Spinal cord (tissue), 9 donors: ENCODE measurements at regions not wholly inside any gene's neighbourhood (a gene's known extent, or its start where the extent isn't known, plus 50 kb on each side); places are given as distances from the start of the nearest gene placed in this dataset.

Experiments used
- DNase-seq, 6 donors: peaks; one replicate each; pipeline versions ENCODE4 v3.0.0 to v3.0.0-alpha.2; 2013 to 2015; ENCODE audit warnings: low spot score in 6 of 6, low read depth in 4 of 6
- H3K27ac ChIP-seq: one replicate; pipeline ENCODE4 v1.5.1; 2013; ENCODE audit warnings: low read depth, low read length, control low read depth
- H3K27me3 ChIP-seq: one replicate; pipeline ENCODE4 v1.6.1; 2013; ENCODE audit warnings: low read length; ENCODE audit not compliant: control insufficient read depth, insufficient read depth
- H3K36me3 ChIP-seq: one replicate; pipeline ENCODE4 v1.6.1; 2013; ENCODE audit warnings: low read length; ENCODE audit not compliant: control insufficient read depth, insufficient read depth
- H3K4me1 ChIP-seq: one replicate; pipeline ENCODE4 v1.6.1; 2013; ENCODE audit warnings: low read length; ENCODE audit not compliant: control insufficient read depth, insufficient read depth
- H3K4me3 ChIP-seq: one replicate; pipeline ENCODE4 v1.5.1; 2013; ENCODE audit warnings: low read depth, low read length, control low read depth
- H3K9me3 ChIP-seq: one replicate; pipeline ENCODE4 v1.6.1; 2013; ENCODE audit warnings: low read length; ENCODE audit not compliant: control insufficient read depth, insufficient read depth
- WGBS: methylation state at CpG from one replicate; pipeline ENCODE4 v1.1.5; 2013; ENCODE audit warnings: missing lambda C conversion rate; ENCODE audit not compliant: insufficient coverage; 5-methylcytosine and 5-hydroxymethylcytosine counted together
- donor health status: healthy.

GRCh38 chr1:83776913-83777757 is 221.8 kb downstream of the TTLL7 start:
- no peaks in the 10 kb centered on the region for H3K27me3 ChIP-seq
- H3K4me1 ChIP-seq, result no peaks in the 10 kb centered on the region
- no peaks in the 10 kb centered on the region for H3K9me3 ChIP-seq
- 50% methylated on average over 2 of the region's 7 CpGs for WGBS
- DNase-seq, result peak in 2 of 6 donors; percentile 35 to 92
- no peak overlapping the region for H3K4me3 ChIP-seq
- no peak overlapping the region for H3K27ac ChIP-seq
- no peaks in the 10 kb centered on the region for H3K36me3 ChIP-seq

DNA sequence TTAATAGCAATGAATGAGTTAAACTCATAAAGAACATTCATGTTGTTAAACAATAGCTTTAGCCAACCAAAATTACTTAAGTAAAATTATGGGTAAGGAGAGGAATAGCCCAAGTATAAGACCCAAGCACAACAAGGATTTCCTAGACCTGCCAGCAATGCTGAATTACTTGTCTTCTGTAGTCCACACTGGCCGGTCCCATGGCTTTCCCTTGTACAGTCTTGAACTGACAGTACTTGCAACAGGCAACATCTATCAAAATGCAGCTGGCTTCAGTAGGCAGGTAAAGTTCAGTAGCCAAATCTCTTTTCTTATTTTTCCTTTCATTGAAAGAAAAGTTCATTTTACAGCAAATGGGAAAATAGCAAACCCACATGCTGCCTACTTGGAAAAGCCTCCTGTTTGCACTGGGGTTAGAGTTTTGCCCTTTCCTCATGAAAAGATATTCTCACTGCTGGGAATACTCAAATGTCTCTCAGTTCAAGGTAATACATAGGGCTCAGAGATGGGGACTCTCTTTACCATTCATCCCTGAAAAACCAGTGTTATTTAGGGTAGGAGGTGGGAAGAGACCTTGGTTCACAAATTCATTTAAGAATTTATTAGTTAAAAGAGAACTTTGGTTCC is 222.8 kb downstream of the TTLL7 start:
- no peak overlapping the region for H3K4me3 ChIP-seq
- no peaks in the 10 kb centered on the region for H3K36me3 ChIP-seq
- no peak overlapping the region for H3K27ac ChIP-seq
- no peak for DNase-seq
- H3K9me3 ChIP-seq, result no peaks in the 10 kb centered on the region
- no peaks in the 10 kb centered on the region for H3K4me1 ChIP-seq
- 100% methylated on average over 1 of the region's 1 CpG for WGBS
- H3K27me3 ChIP-seq, result no peaks in the 10 kb centered on the region

DNA sequence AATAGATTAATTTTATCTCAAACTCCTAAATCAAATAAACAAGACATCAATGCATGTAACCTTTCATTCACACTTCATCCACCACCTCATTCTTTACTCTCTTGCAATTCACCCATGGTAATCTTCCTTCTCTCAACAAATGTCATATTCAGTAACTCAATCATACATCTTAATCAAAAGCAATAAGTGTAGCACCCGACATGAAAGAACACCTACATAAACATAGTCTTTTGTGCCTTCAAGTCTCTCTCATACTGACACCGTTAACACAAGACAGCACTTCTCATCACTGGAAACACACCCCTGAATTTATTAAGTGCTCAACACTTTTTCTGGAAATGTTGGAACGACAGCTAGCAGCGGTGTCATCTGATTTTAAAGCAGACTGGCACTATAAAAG is 225.9 kb downstream of the TTLL7 start:
- Histone ChIP-seq H3K27me3 (no peaks in the 10 kb centered on the region), H3K27ac (no peak overlapping the region), H3K36me3 (no peaks in the 10 kb centered on the region), H3K9me3 (no peaks in the 10 kb centered on the region), H3K4me3 (no peak overlapping the region), H3K4me1 (no peaks in the 10 kb centered on the region)
- DNase-seq, result no peak
- 63% methylated on average over 2 of the region's 4 CpGs for WGBS

DNA sequence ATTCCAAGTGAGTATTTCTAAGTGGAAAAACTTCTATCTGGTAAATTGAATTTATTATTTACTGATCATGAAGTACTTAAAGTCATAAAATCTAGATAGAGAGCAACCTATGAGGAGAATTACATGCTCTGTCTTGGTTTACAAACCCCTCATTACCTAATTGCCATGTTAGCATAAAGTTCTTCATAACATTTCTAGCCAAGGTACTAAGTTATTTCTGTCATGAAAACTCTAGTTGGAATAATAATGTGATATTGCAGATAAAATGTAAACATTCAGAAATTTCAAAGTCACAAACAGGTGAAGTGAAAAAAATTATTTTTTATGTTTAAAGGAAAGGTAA is 228.6 kb downstream of the TTLL7 start:
- Histone ChIP-seq H3K9me3 (no peaks in the 10 kb centered on the region), H3K4me3 (no peak overlapping the region)

DNA sequence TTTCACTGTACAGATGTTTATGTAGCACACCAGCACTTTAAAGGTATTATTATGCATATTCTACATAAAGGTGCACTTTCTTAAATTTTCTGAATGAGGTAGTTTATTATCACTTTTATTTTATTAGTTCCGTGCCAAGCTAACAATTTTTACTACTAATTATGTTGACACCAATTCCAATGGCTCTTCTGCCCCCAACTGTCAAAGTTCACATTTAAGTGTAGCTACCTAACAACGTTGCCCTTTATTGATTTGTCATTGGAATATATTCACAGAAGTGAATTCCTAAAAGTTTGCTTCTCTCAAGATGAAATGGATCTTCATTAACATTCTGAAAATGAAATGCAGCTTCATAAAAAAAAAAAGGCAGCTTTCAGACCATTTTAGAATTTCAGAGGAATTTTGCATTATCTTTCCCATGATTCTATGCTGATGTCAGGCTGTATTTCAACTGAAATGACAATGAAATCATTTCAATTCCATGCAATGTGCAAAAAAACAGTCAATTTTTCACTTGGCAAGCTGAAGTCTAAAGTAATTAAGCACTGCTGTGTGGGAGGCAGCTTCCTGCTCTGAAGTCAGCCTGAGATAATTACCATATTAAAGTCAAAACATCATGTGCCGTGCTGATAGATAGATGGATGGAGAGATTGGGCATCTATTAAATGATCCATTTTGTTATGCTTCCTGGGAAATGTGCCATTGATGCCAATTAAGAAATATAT is 229.2 kb downstream of the TTLL7 start:
- WGBS, result no CpG with 5 or more reads among the region's 3 CpGs
- DNase-seq, result peak in 2 of 6 donors; percentile 59 to 83
- Histone ChIP-seq H3K4me1 (no peaks in the 10 kb centered on the region), H3K9me3 (no peaks in the 10 kb centered on the region), H3K4me3 (no peak overlapping the region), H3K36me3 (no peaks in the 10 kb centered on the region), H3K27ac (no peak overlapping the region), H3K27me3 (no peaks in the 10 kb centered on the region)

More for the DNA sequence above, 228.6 kb downstream of the TTLL7 start:
- H3K27ac ChIP-seq, result no peak overlapping the region
- H3K27me3 ChIP-seq, result no peaks in the 10 kb centered on the region
- no peak for DNase-seq
- no peaks in the 10 kb centered on the region for H3K4me1 ChIP-seq
- H3K36me3 ChIP-seq, result no peaks in the 10 kb centered on the region

DNA sequence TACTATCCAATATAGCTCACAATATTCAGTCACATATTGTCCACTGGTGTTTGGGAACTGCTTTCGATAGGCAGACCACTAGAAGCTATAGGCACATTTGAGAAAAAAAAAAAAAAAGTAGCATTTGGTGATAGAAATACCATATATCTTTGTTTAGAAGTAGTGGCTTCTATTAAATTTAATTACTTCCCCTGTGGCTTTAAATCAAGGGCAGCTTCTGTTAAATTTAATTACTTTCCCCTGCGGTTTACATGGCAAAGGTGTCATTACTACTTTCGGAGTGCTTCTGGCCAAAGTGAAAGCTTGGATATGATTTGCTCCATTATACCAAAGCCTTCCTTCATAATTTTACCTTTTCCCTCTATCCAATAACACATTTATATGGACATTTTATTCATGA is 229.9 kb downstream of the TTLL7 start:
- Histone ChIP-seq H3K4me3 (no peak overlapping the region), H3K9me3 (no peaks in the 10 kb centered on the region), H3K27me3 (no peaks in the 10 kb centered on the region), H3K4me1 (no peaks in the 10 kb centered on the region), H3K27ac (no peak overlapping the region), H3K36me3 (no peaks in the 10 kb centered on the region)
- 60% methylated on average over 1 of the region's 3 CpGs for WGBS
- DNase-seq, result peak in 1 of 6 donors; percentile 18

- peak in 1 of 6 donors; percentile 45 for DNase-seq
- H3K27ac ChIP-seq, result no peak overlapping the region
- H3K36me3 ChIP-seq, result no peaks in the 10 kb centered on the region
- peaks cover 5% of the 10 kb centered on the region for H3K4me1 ChIP-seq
- H3K9me3 ChIP-seq, result no peaks in the 10 kb centered on the region
- no peak overlapping the region for H3K4me3 ChIP-seq
- no CpG with 5 or more reads among the region's 1 CpG for WGBS
- H3K27me3 ChIP-seq, result peaks cover 3% of the 10 kb centered on the region
These were observed 232.7 kb downstream of the TTLL7 start for GRCh38 chr1:83766241-83766691.

DNA sequence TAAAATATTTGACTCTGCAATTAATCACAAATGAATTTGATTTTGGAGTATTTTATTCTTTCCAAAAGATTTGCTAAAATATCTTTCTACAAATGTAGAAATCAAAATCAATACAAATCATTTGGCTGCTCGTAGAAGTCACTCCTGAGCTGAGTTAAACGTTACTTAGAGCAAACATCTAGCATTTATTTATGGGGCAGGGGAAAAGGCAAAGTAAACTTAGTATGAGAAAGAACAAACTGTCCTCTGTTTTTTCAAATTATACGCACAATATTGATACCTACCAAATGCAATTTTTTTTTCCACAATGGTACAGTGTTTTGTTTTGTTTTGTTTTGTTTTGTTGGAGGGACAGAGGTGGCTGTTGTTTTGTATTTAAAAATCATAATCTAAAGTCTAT is 233.8 kb downstream of the TTLL7 start:
- H3K4me3 ChIP-seq, result no peak overlapping the region
- no CpG with 5 or more reads among the region's 3 CpGs for WGBS
- no peaks in the 10 kb centered on the region for H3K9me3 ChIP-seq
- H3K4me1 ChIP-seq, result peaks cover 8% of the 10 kb centered on the region
- no peak overlapping the region for H3K27ac ChIP-seq
- peaks cover 3% of the 10 kb centered on the region for H3K27me3 ChIP-seq
- peak in 1 of 6 donors; percentile 25 for DNase-seq
- H3K36me3 ChIP-seq, result no peaks in the 10 kb centered on the region

DNA sequence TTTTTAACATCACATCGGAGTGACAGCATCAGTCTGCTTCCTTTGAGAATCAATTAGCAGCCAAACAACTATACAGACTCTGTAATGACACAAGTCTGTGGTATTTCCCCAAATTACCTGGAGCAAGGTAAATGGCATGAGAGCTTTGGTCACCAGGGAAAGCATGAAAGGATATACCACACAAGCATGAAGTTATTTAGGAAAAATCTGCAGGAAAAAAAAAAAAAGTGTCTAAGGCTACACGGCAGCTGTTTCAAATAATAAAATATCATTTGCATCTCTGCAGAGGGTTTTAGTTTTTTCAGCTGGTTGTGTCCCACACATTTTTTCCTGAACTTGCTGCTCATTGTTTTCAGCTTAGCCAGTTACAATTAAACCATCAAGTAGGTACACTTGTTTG is 234.7 kb downstream of the TTLL7 start:
- H3K9me3 ChIP-seq, result no peaks in the 10 kb centered on the region
- peaks cover 8% of the 10 kb centered on the region for H3K4me1 ChIP-seq
- no CpG with 5 or more reads among the region's 2 CpGs for WGBS
- no peak overlapping the region for H3K4me3 ChIP-seq
- no peaks in the 10 kb centered on the region for H3K36me3 ChIP-seq
- DNase-seq, result no peak
- no peak overlapping the region for H3K27ac ChIP-seq
- peaks cover 3% of the 10 kb centered on the region for H3K27me3 ChIP-seq
